Natural killer cell (primary cell): ENCODE measurements at regions not wholly inside any gene's neighbourhood (a gene's known extent, or its start where the extent isn't known, plus 50 kb on each side); places are given as distances from the start of the nearest gene placed in this dataset.
"Not testable (repeated sequence)": the region's sequence is repeated elsewhere in the genome, so short reads cannot be mapped to it uniquely, and the experiment has no call there.

Source experiments
- ATAC-seq, 3 donors: fragments of 150-1000 bp in 2 of 3; fragments of 200-7000 bp in 1 of 3; cut with Tn5 transposase; 1 replicate in 1 of 3; 2 replicates in 2 of 3; pipeline ENCODE4 v1.10.0; 2021; ENCODE audit warnings: mild to moderate bottlenecking in 2 of 3, moderate library complexity in 2 of 3
- DNase-seq, 2 donors: peaks; one replicate each; pipeline versions ENCODE4 v3.0.0 to v3.0.0-alpha.2; 2013 to 2021; ENCODE audit warnings: mixed read lengths in 1 of 2
- H3K27ac ChIP-seq: one replicate; pipeline ENCODE4 v1.5.1; 2013; ENCODE audit warnings: mild to moderate bottlenecking, low read length
- H3K27me3 ChIP-seq: one replicate; pipeline ENCODE4 v1.6.1; 2013; ENCODE audit warnings: low read length; ENCODE audit not compliant: control insufficient read depth, insufficient read depth
- H3K36me3 ChIP-seq: one replicate; pipeline ENCODE4 v1.6.1; 2013; ENCODE audit warnings: low read length; ENCODE audit not compliant: control insufficient read depth, insufficient read depth
- H3K4me1 ChIP-seq: one replicate; pipeline ENCODE4 v1.6.1; 2013; ENCODE audit warnings: low read length; ENCODE audit not compliant: control insufficient read depth, insufficient read depth
- H3K4me3 ChIP-seq: one replicate; pipeline ENCODE4 v1.5.1; 2013; ENCODE audit warnings: low read length
- H3K9me3 ChIP-seq: one replicate; pipeline ENCODE4 v1.6.1; 2013; ENCODE audit warnings: low read length; ENCODE audit not compliant: control insufficient read depth, insufficient read depth
- H3K27ac Mint-ChIP-seq, 2 donors: one replicate each; pipeline ENCODE4 v1.8.0; 2022; ENCODE audit warnings: mild to moderate bottlenecking in 2 of 2, mixed read lengths in 2 of 2, moderate library complexity in 1 of 2
- H3K27me3 Mint-ChIP-seq, 2 donors: one replicate each; pipeline ENCODE4 v1.8.0; 2022; ENCODE audit warnings: low read depth in 2 of 2, mixed read lengths in 2 of 2
- H3K36me3 Mint-ChIP-seq: one replicate; pipeline ENCODE4 v1.8.0; 2022; ENCODE audit warnings: mixed read lengths
- H3K4me1 Mint-ChIP-seq, 2 donors: one replicate each; pipeline ENCODE4 v1.8.0; 2022; ENCODE audit warnings: mixed read lengths in 2 of 2
- H3K4me3 Mint-ChIP-seq: one replicate; pipeline ENCODE4 v1.8.0; 2022; ENCODE audit warnings: mild to moderate bottlenecking, moderate library complexity, mixed read lengths
- H3K9me3 Mint-ChIP-seq, 2 donors: one replicate each; pipeline ENCODE4 v1.8.0; 2022; ENCODE audit warnings: mixed read lengths in 2 of 2
- WGBS: methylation state at CpG from one replicate; pipeline ENCODE4 v1.1.7; 2013; ENCODE audit warnings: missing lambda C conversion rate; ENCODE audit not compliant: insufficient coverage; 5-methylcytosine and 5-hydroxymethylcytosine counted together
- intact Hi-C: fragments of 100-400 bp; cut with micrococcal nuclease; formaldehyde crosslinking; loops from one replicate; pipeline ENCODE4 v1.14.2; 2022
- TF ChIP-seq, protein P1 (sequence below): fragments of 200-600 bp; IDR thresholded peaks from one replicate; pipeline ENCODE4 v1.8.0; 2022; ENCODE audit warnings: antibody characterized with exemption

DNA sequence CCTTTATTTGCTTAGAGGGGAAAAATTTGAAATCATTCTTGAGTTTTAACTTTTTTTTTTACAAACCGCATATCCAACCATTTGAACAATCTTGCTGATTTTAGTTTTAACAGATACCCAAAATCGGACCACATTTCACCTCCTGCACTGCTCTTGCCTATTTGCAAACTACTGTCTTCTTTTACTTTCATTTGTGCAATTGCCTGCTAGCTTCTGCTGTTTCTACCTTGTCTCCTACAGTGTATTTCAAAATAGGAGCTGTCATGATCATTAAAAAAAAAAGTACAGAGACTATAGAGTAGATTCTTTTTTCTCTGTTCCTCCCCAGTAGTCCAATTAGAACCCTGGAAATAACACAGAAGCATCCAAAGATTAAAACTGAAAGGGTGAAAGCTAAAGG lies 1081.2 kb downstream of the SOCS6 start:
- Histone ChIP-seq H3K4me1 (no peaks in the 10 kb centered on the region), H3K27ac (no peak overlapping the region), H3K27me3 (no peaks in the 10 kb centered on the region), H3K9me3 (peaks cover 11% of the 10 kb centered on the region), H3K4me3 (no peak overlapping the region), H3K36me3 (no peaks in the 10 kb centered on the region)
- TF ChIP-seq, protein P1, sequence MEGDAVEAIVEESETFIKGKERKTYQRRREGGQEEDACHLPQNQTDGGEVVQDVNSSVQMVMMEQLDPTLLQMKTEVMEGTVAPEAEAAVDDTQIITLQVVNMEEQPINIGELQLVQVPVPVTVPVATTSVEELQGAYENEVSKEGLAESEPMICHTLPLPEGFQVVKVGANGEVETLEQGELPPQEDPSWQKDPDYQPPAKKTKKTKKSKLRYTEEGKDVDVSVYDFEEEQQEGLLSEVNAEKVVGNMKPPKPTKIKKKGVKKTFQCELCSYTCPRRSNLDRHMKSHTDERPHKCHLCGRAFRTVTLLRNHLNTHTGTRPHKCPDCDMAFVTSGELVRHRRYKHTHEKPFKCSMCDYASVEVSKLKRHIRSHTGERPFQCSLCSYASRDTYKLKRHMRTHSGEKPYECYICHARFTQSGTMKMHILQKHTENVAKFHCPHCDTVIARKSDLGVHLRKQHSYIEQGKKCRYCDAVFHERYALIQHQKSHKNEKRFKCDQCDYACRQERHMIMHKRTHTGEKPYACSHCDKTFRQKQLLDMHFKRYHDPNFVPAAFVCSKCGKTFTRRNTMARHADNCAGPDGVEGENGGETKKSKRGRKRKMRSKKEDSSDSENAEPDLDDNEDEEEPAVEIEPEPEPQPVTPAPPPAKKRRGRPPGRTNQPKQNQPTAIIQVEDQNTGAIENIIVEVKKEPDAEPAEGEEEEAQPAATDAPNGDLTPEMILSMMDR: no peak
- no peak for ATAC-seq
- no peaks in the 10 kb centered on the region for H3K4me1 Mint-ChIP-seq
- 85% methylated on average over 2 of the region's 2 CpGs for WGBS
- no peak overlapping the region for H3K4me3 Mint-ChIP-seq
- peaks cover 6% of the 10 kb centered on the region for H3K36me3 Mint-ChIP-seq
- DNase-seq: no peak
- intact Hi-C loops: no loop called here
- H3K9me3 Mint-ChIP-seq: peaks cover 14 to 23% of the 10 kb centered on the region in 2 donors
- no peaks in the 10 kb centered on the region for H3K27me3 Mint-ChIP-seq
- H3K27ac Mint-ChIP-seq: no peak overlapping the region

DNA sequence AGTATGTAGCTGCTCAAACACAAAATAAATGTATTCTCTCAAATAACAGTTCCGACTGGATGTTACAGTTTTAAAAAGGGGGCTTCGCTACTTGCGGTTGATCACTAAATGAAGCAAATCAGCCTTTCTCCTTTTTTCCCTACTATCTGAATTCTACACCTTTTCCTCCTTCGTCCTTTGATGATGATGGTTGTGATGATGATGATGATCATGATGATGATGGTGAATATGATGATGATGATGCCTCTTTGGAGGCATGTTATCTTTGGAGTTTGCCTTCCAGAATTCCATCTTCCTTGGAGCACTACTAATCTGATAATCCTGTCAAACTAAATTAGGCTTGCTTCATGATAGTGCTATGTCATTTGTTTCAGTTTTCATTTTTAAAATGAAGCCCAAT lies 1073.3 kb downstream of the SOCS6 start:
- no peak overlapping the region for H3K4me3 ChIP-seq
- Mint-ChIP-seq H3K4me3 (no peak overlapping the region), H3K27ac (no peak overlapping the region), H3K36me3 (peaks cover 6% of the 10 kb centered on the region), H3K9me3 (peaks cover 8 to 18% of the 10 kb centered on the region in 2 donors), H3K27me3 (no peaks in the 10 kb centered on the region), H3K4me1 (no peaks in the 10 kb centered on the region)
- no peaks in the 10 kb centered on the region for H3K27me3 ChIP-seq
- WGBS: 100% methylated on average over 1 of the region's 4 CpGs
- no peak for DNase-seq
- TF ChIP-seq, protein P1: no peak
- H3K4me1 ChIP-seq: no peaks in the 10 kb centered on the region
- intact Hi-C loops: no loop called here
- no peaks in the 10 kb centered on the region for H3K36me3 ChIP-seq
- ATAC-seq: no peak
- peaks cover 5% of the 10 kb centered on the region for H3K9me3 ChIP-seq
- no peak overlapping the region for H3K27ac ChIP-seq

GRCh38 chr18:71355599-71355998 lies 1066.8 kb downstream of the SOCS6 start:
- H3K27me3 Mint-ChIP-seq, H3K4me3 ChIP-seq, DNase-seq, H3K27ac ChIP-seq, ATAC-seq, intact Hi-C loops, H3K36me3 ChIP-seq, H3K27me3 ChIP-seq, H3K9me3 ChIP-seq, H3K4me3 Mint-ChIP-seq, H3K27ac Mint-ChIP-seq, H3K36me3 Mint-ChIP-seq, H3K9me3 Mint-ChIP-seq, H3K4me1 ChIP-seq, H3K4me1 Mint-ChIP-seq: not testable (repeated sequence)
- WGBS: 94% methylated on average over 3 of the region's 3 CpGs

DNA sequence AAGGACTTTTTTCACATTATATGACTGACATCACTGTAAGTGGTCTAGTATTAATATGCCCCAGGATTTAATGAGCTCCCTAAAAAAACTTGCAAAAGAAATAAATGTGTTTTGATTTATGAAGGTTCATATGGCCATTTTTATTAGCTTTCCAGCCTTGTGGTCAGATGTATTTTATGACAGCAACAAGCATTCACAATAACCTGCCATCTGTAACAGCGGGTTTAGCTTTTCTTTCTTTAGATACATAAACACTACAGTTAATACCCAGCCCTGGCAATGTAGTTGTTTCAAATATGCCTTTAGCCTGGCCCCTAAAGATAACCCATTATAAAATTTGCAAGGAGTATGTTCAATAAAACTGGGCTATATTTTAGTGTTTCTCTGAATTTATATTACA lies 1063.8 kb downstream of the SOCS6 start:
- no peaks in the 10 kb centered on the region for H3K27me3 Mint-ChIP-seq
- no peaks in the 10 kb centered on the region for H3K36me3 ChIP-seq
- H3K4me1 Mint-ChIP-seq: no peaks in the 10 kb centered on the region
- H3K27me3 ChIP-seq: no peaks in the 10 kb centered on the region
- H3K36me3 Mint-ChIP-seq: no peaks in the 10 kb centered on the region
- H3K27ac Mint-ChIP-seq: no peak overlapping the region
- H3K4me1 ChIP-seq: no peaks in the 10 kb centered on the region
- H3K9me3 Mint-ChIP-seq: peaks cover 0 to 2% of the 10 kb centered on the region in 2 donors
- WGBS: 88% methylated on average over 1 of the region's 1 CpG
- H3K4me3 ChIP-seq: no peak overlapping the region
- H3K27ac ChIP-seq: no peak overlapping the region
- TF ChIP-seq, protein P1: no peak
- no peaks in the 10 kb centered on the region for H3K9me3 ChIP-seq
- ATAC-seq (no peak), DNase-seq (no peak)
- intact Hi-C loops: no loop called here
- H3K4me3 Mint-ChIP-seq: no peak overlapping the region
